ENCODE measurements at regions not wholly inside any gene's neighbourhood (a gene's known extent, or its start where the extent isn't known, plus 50 kb on each side); places are given as distances from the start of the nearest gene placed in this dataset.

- Histone ChIP-seq H3K79me2 (ENCODE audit: control insufficient read depth, insufficient read depth, low read length) (no peaks in the 10 kb centered on the region), H2AFZ (ENCODE audit: low read depth, low read length) (no peak overlapping the region), H3K27ac (ENCODE audit: extremely low read depth, low read depth, low read length) (no peak overlapping the region), H3K4me1 (replicated peaks in 1 of 2; ENCODE audit: control insufficient read depth in 2 of 2, insufficient read depth in 2 of 2, low read length in 2 of 2) (no peaks in the 10 kb centered on the region), H3K9me3 (replicated peaks; ENCODE audit: control insufficient read depth, insufficient read depth, low read depth, low read length) (no peaks in the 10 kb centered on the region), H3K9ac (ENCODE audit: insufficient read depth in 1 of 2, low read depth in 2 of 2, low read length in 2 of 2) (no peak overlapping the region), H3K9me1 (ENCODE audit: control insufficient read depth, insufficient read depth, low read length) (no peaks in the 10 kb centered on the region), H3K4me3 (no peak overlapping the region), H3K27me3 (ENCODE audit: control insufficient read depth in 2 of 2, insufficient read depth in 2 of 2, low read length in 2 of 2) (no peaks in the 10 kb centered on the region), H3K36me3 (ENCODE audit: control insufficient read depth, insufficient read depth, low read length) (no peaks in the 10 kb centered on the region), H4K20me1 (replicated peaks; ENCODE audit: control insufficient read depth, insufficient read depth, low read length) (no peaks in the 10 kb centered on the region), H3K4me2 (ENCODE audit: insufficient read depth, low read length) (no peak overlapping the region)
- ChIA-PET CTCF (ENCODE audit: low intra/inter-chr PET ratio) (no interaction called here), POLR2A (interaction anchor here (0.6 kb wide), 1 partner anchor 18 kb away, joined by 3 read pairs; no protein-coding TSS in a partner anchor)
- no peak for FAIRE-seq
- BruUV-seq (replicated peaks), result no TSS peak
- WGBS (ENCODE audit: insufficient coverage, low coverage, missing lambda C conversion rate), result under 1% methylated on average over 8 of the region's 8 CpGs
- intact Hi-C loops (cut with micrococcal nuclease) (no loop called here), in situ Hi-C loops (cut with MboI) (no loop called here)
- TF ChIP-seq BRF1 (IDR thresholded peaks at IDR 0.05; ENCODE audit: borderline replicate concordance, extremely low read depth, insufficient read length), result no peak
- TF ChIP-seq ARHGAP35 (IDR thresholded peaks at IDR 0.05; ENCODE audit: partially characterized antibody), result no peak
- no peak for TF ChIP-seq ZKSCAN3 (CRISPR knock-in tag; IDR thresholded peaks at IDR 0.05)
- no peak for TF ChIP-seq TRIM28 (IDR thresholded peaks at IDR 0.05)
- no peak for TF ChIP-seq KDM2B (CRISPR knock-in tag; IDR thresholded peaks at IDR 0.05)
- no peak for TF ChIP-seq ZNF197 (CRISPR knock-in tag; IDR thresholded peaks at IDR 0.05; ENCODE audit: low read depth)
- no peak for TF ChIP-seq GMEB1 (CRISPR knock-in tag; IDR thresholded peaks at IDR 0.05)
- no peak for TF ChIP-seq ELK3 (CRISPR knock-in tag; IDR thresholded peaks at IDR 0.05)
- TF ChIP-seq DPF2 (IDR thresholded peaks at IDR 0.05), result no peak
- no peak for TF ChIP-seq USF1 (CRISPR knock-in tag; IDR thresholded peaks at IDR 0.05)
- no peak for TF ChIP-seq ZNF561 (CRISPR knock-in tag; conservative IDR thresholded peaks at IDR 0.05)
- ATAC-seq, result no peak
- DNase-seq (ENCODE audit: extremely low read depth in 1 of 4, low spot score in 3 of 4), result no peak
These were observed 109.5 kb downstream of the TAF11L14 start for GRCh38 chr5:17743580-17744435.
